Astrocyte (in vitro differentiated cells and primary cell): ENCODE measurements at regions not wholly inside any gene's neighbourhood (a gene's known extent, or its start where the extent isn't known, plus 50 kb on each side); places are given as distances from the start of the nearest gene placed in this dataset.

Experiments
- EZH2 ChIP-seq: IDR thresholded peaks from 2 replicates; pipeline ENCODE4 v1.6.1; 2012; ENCODE audit warnings: mild to moderate bottlenecking, low read length, inconsistent platforms; ENCODE audit not compliant: insufficient read depth
- TF ChIP-seq, protein P1 (sequence below): IDR thresholded peaks from 2 replicates; pipeline ENCODE4 v1.5.1; 2011; ENCODE audit warnings: low read depth, mild to moderate bottlenecking, inconsistent platforms, low read length, moderate library complexity; ENCODE audit not compliant: insufficient read depth

DNA sequence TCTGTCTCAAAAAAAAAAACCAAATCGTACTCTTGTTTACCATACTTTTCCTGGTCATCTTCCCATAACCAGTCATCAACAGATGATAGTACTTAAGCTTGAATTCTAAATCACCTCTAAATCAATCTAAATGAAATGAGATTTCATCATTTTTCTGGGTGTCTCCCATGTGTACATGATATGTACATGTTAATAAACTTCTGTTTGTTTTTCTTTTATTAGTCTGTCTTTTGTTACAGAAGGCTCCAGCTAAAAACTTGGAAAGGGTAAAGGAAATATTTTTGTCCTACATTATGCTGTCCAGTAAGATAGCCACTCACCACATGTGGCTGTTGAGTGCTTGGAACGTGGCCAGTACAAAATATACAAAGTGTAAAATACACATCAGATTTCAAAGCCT is 78.7 kb upstream of the MSH6 start:
- TF ChIP-seq, protein P1, sequence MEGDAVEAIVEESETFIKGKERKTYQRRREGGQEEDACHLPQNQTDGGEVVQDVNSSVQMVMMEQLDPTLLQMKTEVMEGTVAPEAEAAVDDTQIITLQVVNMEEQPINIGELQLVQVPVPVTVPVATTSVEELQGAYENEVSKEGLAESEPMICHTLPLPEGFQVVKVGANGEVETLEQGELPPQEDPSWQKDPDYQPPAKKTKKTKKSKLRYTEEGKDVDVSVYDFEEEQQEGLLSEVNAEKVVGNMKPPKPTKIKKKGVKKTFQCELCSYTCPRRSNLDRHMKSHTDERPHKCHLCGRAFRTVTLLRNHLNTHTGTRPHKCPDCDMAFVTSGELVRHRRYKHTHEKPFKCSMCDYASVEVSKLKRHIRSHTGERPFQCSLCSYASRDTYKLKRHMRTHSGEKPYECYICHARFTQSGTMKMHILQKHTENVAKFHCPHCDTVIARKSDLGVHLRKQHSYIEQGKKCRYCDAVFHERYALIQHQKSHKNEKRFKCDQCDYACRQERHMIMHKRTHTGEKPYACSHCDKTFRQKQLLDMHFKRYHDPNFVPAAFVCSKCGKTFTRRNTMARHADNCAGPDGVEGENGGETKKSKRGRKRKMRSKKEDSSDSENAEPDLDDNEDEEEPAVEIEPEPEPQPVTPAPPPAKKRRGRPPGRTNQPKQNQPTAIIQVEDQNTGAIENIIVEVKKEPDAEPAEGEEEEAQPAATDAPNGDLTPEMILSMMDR = no peak
- TF ChIP-seq EZH2 = no peak
